Right lung (tissue), 2 donors: ENCODE measurements at regions not wholly inside any gene's neighbourhood (a gene's known extent, or its start where the extent isn't known, plus 50 kb on each side); places are given as distances from the start of the nearest gene placed in this dataset.

Source experiments
- DNase-seq, 2 donors: peaks; one replicate each; pipeline ENCODE4 v3.0.0-alpha.2; 2013

- DNase-seq: no peak
Measured at GRCh38 chr4:20353646-20354045, 101.9 kb downstream of the SLIT2 start.

GRCh38 chr4:20354120-20354519 is 102.4 kb downstream of the SLIT2 start:
- DNase-seq: no peak

- DNase-seq: no peak
Measured at GRCh38 chr4:20356565-20356964, 104.9 kb downstream of the SLIT2 start.

- no peak for DNase-seq
Measured at GRCh38 chr4:20358110-20358509, 106.4 kb downstream of the SLIT2 start.

GRCh38 chr4:20359692-20360091 is 108.0 kb downstream of the SLIT2 start:
- DNase-seq: no peak

- no peak for DNase-seq
Measured at GRCh38 chr4:20362148-20362547, 110.4 kb downstream of the SLIT2 start.

GRCh38 chr4:20364969-20365368 is 113.3 kb downstream of the SLIT2 start:
- no peak for DNase-seq

GRCh38 chr4:20367446-20367845 is 115.7 kb downstream of the SLIT2 start:
- no peak for DNase-seq

GRCh38 chr4:20368926-20369325 is 117.2 kb downstream of the SLIT2 start:
- DNase-seq: no peak

GRCh38 chr4:20370274-20370673 is 118.6 kb downstream of the SLIT2 start:
- DNase-seq: peak; percentile 64 to 74

GRCh38 chr4:20376070-20376469 is 124.4 kb downstream of the SLIT2 start:
- DNase-seq: no peak

GRCh38 chr4:20378181-20378580 is 126.5 kb downstream of the SLIT2 start:
- DNase-seq: no peak

GRCh38 chr4:20381005-20381404 is 129.3 kb downstream of the SLIT2 start:
- no peak for DNase-seq

- no peak for DNase-seq
Measured at GRCh38 chr4:20383283-20383682, 131.6 kb downstream of the SLIT2 start.

GRCh38 chr4:20383969-20384368 is 132.3 kb downstream of the SLIT2 start:
- no peak for DNase-seq

GRCh38 chr4:20384456-20384855 is 132.8 kb downstream of the SLIT2 start:
- no peak for DNase-seq

- no peak for DNase-seq
Measured at GRCh38 chr4:20386001-20386740, 134.5 kb downstream of the SLIT2 start.

GRCh38 chr4:20386906-20387305 is 135.2 kb downstream of the SLIT2 start:
- no peak for DNase-seq

GRCh38 chr4:20391198-20391597 is 139.5 kb downstream of the SLIT2 start:
- peak in 1 of 2 donors; percentile 19 for DNase-seq

GRCh38 chr4:20391912-20392311 is 140.2 kb downstream of the SLIT2 start:
- DNase-seq: no peak

GRCh38 chr4:20393486-20394100 is 141.9 kb downstream of the SLIT2 start:
- DNase-seq: no peak

GRCh38 chr4:20394512-20394911 is 142.8 kb downstream of the SLIT2 start:
- DNase-seq: no peak

- DNase-seq: no peak
Measured at GRCh38 chr4:20395160-20395773, 143.6 kb downstream of the SLIT2 start.
